Activated gamma-delta T cell treated with anti-CD3 and anti-CD28 coated beads, Interleukin-2, amount 50 U/mL, for 16 hours (primary cell): ENCODE measurements at regions not wholly inside any gene's neighbourhood (a gene's known extent, or its start where the extent isn't known, plus 50 kb on each side); places are given as distances from the start of the nearest gene placed in this dataset.
"Not testable (repeated sequence)": the region's sequence is repeated elsewhere in the genome, so short reads cannot be mapped to it uniquely, and the experiment has no call there.

ENCODE experiments used
- DNase-seq: peaks from one replicate; pipeline ENCODE4 v3.0.0-alpha.2; 2020; ENCODE audit warnings: low read depth

DNA sequence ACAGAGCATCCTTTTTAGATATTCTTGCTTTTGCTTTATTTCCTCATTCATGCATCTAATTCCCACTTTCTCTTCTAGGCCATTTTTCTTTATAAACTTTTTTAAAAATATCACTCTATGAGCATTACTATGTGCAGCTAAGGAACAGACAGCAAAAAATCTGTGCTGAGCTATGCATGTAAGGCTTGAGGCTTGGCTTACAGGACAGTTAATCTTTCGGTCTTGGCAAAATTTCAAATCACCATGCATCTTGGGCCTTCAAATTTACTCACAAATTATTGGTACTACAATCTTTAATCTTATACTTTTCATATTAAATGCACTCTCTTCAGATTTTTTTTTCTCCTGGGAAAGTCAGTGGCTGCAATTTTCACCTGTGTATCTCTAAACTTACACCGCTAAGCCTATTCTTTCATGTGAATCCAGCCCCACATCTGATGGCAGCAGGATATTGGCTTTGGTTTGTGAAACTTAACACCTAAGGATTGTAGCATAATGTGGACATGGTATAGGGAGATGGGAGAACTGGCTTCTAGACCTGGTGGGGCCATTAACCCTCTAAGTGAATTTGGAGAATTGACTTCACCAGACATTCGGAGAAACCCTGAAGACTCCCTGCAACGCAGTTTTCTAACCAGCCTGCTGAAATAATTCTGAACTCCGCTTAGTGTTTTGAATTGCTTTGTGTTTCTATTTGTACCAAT lies 278.3 kb downstream of the SPRY1 start:
- no peak for DNase-seq

DNA sequence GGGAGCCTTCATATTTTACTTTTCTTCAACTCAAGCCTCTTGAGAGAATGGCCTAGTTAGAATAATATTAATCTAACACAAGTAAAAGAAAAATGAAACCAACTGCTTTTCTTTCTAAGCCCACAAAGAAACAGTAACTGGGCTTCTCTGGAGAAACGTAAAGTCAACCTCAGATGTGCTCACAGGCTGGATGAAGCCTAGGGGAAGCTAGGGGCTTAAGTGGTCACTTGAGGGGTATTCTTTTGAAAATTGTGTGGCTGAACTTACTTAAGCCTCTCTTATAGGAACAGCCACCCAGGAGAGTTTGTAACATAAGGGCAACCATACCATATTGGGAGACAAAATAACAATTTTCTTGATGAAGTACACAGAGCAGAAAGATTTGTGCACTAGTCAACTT lies 279.0 kb downstream of the SPRY1 start:
- DNase-seq, result no peak

DNA sequence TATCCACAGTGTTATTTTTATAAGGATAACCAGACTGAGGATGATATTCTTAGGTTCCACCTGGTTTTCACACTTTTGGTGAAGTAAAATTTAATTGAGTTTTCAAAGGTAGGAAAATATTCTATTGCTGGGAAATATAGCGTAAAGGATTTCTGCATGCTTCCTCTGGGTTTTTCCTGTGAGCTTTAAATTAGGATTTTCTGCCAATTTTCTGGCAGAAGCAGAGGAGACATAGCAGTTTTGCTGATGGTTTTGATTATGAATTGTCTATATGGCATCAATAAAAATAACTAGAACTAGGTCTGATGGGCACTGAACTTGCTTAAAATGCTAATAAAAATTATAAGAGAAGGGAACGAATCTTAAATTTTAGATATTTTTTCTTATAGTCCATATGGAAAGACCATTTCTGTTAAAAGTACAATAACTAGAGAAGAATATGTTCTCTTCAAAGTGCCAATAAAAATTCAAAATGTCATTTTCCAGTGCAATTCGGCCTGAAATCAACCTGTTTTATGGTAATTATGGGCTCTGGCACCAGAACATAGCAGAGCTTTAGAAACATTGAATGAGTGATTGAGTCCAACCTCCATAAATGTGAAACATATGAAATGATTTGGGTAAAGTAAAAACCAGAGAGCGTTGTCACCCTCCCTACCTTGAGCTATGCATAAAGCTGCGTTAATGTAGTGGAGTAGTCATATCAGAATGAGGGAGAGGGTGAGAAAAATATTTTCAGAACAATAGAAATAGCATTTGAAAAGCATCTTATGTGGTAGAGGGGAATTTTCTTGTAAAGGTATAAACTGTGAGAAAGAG lies 279.7 kb downstream of the SPRY1 start:
- DNase-seq, result no peak

DNA sequence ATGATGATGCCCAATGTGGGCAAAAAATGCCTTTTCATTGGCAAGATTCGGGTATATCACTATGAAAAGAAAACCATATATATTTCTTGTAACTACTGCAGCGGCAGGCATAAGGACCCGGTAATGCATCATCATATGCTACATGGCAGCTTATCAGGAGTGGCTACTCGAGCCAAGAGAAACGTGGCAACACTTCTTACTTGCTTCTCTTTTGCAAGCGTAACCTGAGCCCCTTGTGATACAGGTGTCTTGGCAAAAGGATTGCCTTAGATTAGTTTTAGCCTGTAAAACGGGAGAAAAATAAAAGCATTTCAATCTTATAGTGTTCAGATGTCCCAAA lies 280.3 kb downstream of the SPRY1 start:
- no peak for DNase-seq

DNA sequence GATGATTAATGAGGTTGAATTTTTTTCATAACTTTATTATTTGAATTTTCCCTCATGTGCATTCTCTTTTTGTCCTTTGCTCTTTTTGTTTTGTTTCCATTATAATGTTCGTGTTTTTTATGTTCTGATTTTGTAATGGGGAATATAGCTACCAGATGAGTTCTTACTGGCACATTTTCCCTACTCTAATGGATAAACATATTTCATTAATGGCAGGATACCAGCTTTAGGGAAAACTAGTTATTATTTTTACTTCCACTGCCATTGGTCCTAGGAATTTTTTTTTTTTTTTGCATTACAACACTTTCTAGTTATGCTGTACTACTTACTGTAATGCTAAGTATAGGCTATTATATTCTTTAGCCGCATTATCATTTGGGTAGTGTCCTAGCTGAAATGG lies 286.3 kb downstream of the SPRY1 start:
- DNase-seq, result no peak

DNA sequence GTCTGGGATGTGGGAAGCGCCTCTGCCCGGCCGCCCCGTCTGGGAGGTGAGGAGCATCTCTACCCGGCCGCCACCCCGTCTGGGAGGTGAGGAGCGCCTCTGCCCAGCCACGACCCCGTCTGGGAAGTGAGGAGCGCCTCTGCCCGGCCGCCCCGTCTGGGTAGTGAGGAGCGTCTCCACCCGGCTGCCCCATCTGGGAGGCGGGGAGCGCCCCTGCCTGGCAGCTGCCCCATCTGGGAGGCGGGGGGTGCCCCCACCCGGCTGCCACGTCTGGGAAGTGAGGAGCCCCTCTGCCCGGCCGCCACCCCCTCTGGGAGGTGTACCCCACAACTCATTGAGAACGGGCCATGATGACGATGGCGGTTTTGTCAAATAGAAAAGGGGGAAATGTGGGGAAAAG lies 288.3 kb downstream of the SPRY1 start:
- not testable (repeated sequence) for DNase-seq

DNA sequence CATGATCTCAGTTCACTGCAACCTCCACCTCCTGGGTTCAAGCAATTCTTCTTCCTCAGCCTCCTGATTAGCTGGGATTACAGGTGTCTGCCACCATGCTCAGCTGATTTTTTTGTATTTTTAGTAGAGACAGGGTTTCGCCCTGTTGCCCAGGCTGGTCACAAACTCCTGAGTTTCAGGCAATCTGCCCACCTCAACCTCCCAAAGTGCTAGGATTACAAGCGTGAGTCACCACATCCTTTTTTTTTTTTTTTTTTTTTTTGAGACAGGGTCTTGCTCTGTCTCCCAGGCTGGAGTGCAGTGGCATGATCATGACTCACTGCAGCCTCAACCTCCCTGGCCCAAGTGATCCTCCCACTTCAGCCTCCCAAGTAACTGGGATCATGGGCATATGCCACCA lies 298.9 kb downstream of the SPRY1 start:
- DNase-seq, result not testable (repeated sequence)

DNA sequence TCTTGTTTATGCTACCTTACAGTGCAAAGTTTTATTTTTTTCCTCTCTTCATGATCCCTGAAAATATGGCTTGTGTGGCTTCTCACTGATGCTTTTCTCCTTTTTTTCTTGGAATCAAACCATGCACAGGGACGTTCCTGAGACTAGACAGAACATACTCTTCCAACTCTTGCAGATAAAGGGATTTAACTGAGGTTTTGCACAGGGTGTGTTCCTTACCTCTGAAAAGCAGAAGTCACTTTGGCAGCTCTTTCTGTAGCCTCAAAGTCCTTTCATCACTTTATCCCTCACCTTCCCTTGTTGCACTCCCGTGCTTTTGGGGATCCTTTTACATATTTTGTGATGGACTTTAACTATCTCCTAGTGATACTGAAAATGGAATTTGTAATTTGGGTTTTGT lies 300.1 kb downstream of the SPRY1 start:
- no peak for DNase-seq

DNA sequence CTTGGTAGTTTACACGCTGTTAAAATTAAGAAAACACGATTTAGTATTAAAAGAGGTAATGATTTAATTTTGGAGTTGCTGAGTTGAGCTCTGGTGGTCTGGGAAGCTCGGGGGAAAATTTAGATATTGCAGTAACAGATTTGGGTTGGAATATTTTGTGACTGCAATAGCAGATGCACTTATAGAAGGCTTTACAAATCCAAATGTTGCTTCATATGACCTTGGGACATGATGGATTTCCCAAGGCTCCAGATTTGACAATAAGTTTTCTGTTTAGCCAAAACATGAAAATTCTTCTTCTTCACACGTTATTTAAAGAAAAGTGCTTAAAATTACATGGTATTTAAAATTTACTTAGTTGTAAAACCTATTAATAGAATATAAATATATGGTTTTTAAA lies 302.0 kb downstream of the SPRY1 start:
- DNase-seq, result no peak

DNA sequence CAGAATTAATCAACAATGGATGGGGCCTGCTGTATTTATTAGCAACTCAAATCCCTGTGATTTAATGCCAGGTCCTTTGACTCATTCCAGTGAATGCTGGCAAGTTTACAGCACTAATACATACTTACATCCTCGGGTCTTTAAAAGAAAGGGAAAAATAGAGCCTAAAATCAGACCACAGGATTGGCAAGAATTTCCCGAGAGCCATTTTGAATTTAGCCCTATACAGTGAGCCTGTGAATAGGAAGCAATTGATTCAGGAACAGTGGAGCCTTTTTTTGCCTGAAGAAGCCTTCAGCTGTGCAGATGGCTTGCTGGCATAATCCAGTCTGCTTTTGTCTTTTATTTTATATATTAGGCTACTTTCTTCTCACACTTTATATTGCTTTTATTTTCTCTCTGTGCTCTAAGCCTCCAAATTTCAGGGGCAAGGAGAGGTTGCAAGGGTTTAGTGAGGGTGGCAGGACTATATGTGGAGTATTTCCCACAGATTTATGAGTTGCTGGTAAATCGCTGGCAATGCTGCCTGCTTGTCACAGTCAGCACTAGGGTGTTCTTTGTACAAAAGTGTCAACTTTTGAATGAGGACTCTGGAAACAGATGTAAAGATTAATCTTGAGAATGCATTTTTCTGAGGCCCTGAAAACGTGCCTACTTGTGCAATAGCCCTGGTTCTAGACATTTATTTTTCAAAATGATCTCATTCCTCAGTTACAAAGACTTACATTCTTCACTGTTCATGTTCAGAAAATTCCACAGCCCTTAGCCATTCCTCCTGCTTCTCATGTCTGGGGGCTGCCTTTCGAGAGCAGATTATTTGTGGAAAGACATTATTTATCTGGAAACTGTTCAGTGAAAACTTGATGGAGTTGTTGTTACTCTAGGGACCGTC lies 303.5 kb downstream of the SPRY1 start:
- DNase-seq, result no peak

DNA sequence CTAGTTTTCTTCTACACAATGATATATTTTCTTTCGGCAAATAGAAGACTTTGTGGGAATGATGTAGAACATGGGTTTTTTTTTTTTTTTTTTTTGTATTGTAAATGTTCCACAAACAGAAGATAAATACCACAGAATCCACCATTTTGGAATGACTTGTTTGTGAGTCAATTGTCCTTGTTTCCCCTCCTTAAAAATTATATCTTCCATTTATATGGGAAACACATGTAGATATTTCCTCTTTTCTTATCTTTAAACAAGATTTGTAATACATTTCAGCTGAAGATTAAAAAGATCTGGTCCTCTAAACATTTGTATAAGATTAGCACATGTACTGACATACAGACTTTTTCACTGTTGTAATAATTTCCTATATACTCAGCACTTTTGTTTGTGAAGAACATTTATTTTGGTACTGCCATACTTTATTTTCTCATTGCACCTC lies 304.6 kb downstream of the SPRY1 start:
- no peak for DNase-seq

DNA sequence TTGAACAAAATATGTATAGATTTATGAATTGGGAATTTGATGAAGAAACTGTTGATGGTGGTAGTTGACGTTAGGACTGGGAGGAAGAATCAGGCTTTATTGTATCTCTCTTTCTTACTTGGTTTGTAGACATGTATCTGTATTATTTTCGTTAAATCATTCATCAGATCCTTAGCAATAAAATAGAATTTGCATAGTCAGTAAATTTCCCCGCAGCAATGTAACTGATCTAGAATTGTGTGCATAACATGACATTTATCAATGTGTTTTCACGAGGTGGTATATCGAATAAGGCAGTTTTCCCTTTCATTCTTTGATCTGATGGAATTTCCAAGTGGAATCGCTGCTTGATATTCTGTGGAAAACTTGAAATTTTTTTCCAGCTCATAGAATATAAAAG lies 308.8 kb downstream of the SPRY1 start:
- no peak for DNase-seq

DNA sequence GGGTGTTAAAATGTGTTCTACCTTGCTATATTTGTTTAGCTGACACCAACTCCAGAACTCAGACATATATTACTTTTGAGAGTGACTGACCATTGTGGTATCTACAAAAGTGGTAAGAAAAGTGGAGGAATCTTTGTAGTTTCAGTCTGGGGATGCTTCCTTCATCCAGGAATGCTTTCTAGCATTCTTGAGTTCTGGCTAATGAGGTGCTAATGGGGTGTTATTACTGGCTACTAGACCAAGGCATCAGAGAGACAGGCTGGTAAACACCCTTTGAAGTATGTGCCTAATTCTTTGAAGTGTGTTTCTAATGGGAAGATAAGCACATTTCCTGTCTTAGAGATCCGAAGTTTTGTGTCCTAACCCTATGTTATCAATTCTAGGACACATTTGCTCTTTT lies 310.4 kb downstream of the SPRY1 start:
- DNase-seq, result no peak

DNA sequence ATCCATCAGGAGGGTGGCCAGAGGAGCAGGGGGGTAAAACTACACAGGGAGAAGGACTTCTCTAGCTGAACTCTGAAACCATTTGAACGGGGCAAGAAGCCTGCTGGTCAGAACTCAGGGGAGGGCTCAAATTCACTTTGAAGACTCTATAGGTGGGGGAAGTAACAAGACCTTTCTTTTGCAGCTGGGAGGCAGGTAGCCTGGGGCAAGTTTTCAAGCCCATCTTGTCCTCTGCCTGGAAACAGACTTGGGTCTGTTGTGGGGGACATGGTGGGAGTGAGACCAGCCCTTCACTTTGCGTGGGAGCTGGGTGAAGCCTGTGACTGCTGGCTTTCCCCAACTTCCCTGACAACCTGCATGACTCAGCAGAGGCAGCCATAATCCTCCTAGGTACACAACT lies 312.3 kb downstream of the SPRY1 start:
- no peak for DNase-seq

DNA sequence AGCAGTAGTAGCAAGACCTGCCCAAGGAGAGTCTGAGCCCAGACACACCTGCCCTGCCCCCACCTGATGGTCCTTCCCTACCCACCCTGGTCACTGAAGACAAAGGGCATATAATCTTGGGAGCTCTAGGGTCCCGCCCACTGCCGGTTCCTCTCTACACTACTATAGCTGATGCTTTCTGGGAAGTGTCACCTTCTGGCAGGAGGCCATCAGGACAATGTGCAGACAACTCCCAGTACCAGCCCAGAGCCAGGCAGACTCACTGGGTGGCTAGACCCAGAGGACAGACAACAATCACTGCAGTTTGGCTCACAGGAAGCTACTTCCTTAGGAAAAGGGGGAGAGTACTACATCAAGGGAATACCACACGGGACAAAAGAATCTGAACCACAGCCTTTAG lies 312.7 kb downstream of the SPRY1 start:
- DNase-seq, result no peak

DNA sequence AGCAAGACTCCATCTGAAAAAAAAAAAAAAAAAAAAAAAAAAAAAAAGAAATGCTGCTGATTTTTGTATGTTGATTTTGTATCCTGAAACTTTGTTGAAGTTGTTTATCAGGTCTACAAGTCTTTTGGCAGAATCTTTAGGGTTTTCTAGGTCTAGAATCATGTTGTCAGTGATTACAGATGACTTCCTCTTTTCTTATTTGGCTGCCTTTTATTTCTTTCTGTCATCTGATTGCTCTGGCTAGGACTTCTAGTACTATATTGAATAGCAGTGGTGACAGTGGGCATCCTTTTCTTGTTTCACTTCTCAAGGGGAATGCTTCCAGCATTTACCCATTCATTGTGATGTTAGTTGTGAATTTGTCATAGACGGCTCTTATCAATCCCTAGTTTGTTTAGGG lies 334.4 kb downstream of the SPRY1 start:
- no peak for DNase-seq

DNA sequence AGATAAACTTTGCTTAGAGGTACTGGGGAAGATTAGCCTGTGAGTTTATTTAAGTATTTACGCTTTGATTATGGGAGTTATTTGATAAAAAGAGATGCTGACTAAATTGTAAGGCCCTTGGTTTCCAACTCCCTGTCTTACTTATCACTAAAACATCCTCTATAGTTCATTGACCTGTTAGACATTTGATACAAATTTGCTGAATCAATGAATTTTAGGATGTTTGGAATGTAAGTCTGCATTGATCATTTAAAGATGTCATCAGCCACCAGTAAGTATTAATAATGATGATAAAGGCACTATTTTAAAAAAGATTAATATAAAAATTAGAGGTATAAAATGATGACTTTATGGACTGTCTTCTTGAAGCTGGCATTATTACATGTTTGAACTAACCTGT lies 340.6 kb downstream of the SPRY1 start:
- no peak for DNase-seq

DNA sequence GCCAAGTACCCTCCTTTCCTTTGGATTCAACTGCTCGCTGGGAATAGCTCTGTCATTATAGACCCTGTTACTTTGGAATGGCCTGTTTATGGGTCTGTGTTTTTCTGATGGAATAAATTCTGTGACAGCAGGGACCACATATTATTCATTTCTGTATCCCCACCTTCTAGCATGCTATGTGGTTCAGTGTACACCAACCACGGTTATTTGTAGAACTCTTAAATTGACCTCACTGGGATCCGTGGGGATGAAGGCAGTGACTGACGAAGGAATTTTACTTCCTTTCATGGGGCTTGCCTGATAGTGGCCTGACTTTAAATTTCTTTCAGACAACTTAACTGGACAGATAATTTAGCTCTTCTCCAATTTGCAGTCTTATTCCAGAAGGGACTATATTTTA lies 343.2 kb downstream of the SPRY1 start:
- no peak for DNase-seq

DNA sequence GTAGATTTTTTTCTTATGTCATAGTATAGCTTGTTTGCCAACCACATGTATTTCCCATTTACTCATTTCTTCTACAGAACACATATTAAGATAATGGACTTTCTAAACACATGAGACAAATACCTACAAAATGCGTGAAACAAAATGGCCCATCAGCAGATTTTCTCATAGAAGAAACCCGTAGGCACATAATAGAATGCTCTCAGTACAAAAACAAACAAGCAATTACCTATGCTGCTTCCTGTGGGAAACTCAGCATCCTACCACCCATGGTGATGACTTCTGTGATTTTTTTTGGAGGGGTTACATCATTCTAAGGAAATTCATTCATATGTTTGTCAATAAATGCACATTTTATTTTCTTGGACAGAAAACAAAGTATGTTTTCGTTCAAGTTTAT lies 343.6 kb downstream of the SPRY1 start:
- no peak for DNase-seq

DNA sequence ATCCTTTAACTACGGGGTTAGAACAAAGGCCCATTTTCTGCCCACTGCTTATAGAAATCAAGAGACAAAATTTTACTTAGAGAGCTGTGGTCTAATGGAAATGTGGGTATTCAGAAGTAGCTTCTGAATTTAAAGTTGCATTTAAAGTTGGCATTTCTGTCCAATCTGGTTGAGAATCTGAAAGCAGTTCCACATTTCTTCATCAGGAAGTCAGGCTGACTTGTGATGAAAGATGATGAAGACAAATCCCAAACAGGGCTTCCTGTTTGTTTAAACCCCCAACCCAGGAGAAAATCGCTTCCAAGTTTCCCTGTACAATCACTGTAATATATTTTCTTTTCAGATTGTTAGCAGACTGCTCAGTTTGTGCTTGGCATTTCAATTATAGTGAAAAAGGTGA lies 345.3 kb downstream of the SPRY1 start:
- DNase-seq, result no peak

DNA sequence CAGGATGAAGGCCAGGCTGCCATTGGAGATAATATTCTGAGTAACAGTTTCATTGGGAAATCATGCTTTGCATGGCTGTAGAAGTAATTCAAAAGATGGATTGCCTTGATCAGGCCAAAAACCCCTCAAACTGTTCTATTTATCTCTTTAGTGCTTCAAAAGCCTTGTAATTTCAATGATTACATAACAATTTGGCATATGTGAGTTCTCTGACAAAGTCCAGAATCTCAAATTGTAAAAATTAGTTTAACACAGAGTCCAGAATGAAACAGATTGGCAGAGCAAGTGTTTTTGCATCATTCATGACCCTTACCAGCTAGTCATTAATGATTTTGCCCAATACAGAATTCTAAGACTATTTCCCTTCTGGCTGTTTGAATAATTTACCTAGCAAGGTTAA lies 347.3 kb downstream of the SPRY1 start:
- DNase-seq, result no peak

DNA sequence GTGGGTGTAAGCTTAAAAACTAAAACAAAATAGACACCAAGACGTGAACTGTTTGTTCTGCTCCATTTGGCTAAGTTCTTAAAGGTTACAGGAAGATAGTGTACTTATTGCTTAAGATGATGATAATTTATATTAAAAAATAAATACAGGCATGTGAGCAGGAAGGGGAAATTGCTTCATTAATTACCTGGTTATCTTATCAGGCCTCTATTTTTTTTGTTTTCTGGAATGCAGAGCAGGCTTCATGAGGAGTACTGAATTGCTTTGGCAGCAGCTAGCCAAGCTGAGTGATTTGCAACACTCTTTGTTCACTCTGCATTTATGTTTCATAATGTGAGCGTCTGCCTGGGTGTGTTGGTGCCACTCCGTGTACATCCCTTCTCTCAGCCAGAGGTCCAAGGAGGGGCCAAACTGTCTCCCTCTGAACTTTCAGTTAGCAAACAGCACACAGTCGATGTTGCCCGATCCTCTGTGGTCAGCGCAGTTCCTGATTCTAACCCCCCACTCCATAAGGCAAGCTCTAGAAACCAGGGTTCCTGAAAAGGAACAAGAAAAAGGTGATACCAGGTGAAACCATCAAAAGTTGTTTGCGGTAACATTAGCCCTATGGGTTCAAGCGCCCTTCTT lies 348.2 kb downstream of the SPRY1 start:
- no peak for DNase-seq
